ENCODE measurements at regions not wholly inside any gene's neighbourhood (a gene's known extent, or its start where the extent isn't known, plus 50 kb on each side); places are given as distances from the start of the nearest gene placed in this dataset.
"Not testable (repeated sequence)": the region's sequence is repeated elsewhere in the genome, so short reads cannot be mapped to it uniquely, and the experiment has no call there.

DNA sequence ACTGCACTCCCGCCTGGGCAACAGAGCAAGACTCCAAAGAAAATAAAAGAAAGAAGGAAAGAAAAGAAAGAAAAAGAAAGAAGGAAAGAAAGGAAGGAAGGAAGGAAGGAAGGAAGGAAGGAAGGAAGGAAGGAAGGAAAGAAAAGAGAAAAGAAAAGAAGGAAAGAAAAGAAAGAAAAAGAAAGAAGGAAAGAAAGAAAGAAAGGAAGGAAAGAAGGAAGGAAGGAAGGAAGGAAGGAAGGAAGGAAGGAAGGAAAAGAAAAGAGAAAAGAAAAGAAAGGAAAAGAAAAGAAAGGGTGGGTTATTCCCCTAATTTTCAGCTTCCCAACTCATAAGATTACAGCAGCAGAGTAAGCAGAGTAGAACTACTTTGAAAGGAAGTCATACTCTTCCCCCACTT lies 64.4 kb downstream of the TMEM200C start:
- DNase-seq (ENCODE audit: low spot score), result not testable (repeated sequence)

DNA sequence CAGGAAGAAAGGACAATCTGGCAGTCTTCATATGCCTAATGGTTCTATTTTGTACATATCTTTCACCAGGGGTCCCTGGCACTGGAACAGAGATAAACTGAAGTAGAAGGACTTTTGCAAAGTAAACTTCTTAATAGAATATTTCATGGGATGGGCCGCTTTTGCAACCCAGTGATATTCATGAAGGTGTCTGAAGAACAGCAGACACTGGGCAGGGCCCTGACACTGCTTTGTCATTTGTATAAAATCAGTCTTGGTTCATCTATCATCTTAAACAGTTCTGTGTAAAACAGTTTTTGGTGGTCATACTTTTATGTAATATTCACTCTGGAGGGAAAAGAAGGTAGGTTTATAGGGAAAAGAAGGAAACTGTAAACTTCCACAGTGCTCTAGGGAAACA lies 66.4 kb downstream of the TMEM200C start:
- DNase-seq (ENCODE audit: low spot score), result no peak

DNA sequence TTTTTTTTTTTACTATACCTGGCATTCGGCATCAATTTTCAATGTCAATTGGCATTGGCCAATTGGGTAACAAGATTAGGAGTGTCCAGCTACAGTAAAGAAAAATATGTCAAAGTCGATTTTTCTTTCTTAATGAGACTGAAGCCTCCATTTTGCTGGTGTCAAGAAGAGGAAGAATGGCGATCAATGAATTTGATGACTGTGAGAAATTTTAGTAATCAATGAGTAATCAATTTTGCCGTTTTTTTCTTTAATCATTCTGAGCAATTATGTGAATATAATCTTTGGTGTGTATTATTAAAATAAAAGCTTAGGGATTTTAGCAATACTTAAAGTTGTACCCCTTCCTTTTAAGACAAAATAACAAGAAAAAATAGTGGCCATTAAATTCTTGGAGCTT lies 69.7 kb downstream of the TMEM200C start:
- no peak for DNase-seq (ENCODE audit: low spot score)

DNA sequence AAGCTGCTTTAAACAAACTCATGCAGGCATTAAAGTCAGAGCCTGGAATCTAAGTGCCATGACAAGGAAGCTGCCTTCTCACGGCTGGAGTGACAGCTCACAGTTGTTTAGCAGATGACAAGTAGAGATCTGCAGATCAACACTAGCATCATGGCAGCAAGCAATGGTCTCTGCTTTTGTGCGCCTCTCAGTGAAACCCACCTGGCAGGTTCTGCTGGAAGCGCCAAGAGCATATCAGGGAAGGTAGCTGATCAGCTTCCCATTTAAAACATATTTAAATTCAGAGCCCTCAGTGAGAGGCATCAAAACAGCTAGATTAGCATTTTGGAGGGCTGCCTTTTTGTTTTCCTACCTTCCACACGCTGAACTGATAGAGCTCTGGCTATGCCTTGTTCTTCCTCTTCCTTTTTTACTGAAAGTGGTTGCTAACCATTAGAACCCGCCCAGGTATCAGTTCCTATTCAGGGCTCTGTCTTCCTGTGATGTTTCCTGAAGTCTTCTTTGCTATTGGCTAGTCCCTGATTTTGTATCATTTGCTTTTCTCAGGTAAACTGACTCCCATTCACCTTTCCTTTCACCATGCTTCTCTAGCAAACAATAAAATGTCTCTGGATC lies 70.8 kb downstream of the TMEM200C start:
- DNase-seq (ENCODE audit: low spot score), result no peak

DNA sequence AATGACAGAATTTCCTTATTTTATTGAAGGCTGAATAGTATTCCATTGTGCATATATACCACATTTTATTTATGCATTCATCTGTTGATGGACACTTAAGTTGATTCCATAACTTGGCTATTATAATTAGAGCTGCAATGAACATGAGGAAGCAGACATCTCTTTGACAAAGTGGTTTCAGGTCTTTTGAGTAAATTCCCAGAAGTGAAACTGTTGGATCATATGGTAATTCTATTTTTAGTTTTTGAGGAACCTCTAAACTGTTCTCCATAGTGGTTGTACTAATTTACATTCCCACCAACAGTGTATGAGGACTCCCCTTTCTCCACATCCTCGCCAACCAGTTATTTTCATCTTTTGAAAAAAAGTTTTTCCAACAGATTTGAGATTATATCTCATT lies 77.5 kb downstream of the TMEM200C start:
- no peak for DNase-seq (ENCODE audit: low spot score)

DNA sequence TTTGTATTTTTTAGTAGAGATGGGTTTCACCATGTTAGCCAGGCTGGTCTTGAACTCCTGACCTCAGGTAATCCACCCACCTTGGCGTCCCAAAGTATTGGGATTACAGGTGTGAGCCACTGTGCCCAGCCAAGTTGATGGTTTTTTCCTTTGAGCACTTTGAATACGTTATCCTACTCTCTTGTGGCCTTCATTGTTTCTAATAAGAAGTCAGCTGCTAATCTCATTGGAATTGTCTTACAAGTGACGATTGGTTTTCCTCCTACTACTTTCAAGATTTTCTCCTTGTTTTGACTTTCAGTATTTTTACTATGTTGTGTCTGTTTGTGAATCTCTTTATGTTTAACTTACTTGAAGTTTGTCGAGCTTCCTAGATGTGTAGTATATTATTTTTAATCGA lies 88.5 kb downstream of the TMEM200C start:
- DNase-seq (ENCODE audit: low spot score), result no peak

DNA sequence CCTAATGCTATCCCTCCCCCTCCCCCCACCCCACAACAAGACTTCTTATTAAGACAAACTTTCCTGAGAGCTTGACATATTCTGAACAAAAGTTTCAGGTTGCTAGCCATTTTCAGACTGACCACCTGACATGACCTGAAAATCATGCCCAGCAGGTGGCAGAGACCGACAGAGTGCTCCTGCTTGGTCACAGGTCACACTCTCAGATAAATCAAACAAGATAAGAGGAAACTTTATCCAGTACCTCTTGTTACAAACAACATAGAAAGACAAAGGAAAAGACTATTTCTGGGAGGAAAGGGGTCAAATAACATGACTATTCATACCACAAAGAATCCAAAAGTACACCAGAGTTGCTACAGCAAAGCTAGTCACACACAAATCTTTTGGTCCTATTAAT lies 107.4 kb downstream of the TMEM200C start:
- DNase-seq (ENCODE audit: low spot score), result no peak

DNA sequence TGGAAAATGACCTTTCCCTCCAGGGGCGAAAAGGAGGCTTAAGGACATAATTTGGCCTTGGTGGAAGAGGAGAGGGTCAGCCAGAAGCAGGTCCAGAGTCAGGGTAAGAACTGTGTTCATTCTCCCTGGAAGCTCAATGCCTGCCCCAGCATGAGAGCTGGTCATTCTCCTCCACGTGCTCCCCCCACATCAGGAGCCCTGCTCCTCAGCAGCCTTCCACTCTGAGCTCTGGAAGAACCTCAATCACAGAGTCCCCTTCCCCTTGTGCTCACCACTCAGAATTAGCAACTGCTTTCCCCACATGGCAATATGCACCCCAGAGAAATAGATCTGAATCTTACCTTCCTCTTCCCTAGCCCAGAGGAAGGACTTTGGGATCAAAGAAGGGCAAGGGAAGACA lies 115.4 kb downstream of the TMEM200C start:
- DNase-seq (ENCODE audit: low spot score), result no peak

DNA sequence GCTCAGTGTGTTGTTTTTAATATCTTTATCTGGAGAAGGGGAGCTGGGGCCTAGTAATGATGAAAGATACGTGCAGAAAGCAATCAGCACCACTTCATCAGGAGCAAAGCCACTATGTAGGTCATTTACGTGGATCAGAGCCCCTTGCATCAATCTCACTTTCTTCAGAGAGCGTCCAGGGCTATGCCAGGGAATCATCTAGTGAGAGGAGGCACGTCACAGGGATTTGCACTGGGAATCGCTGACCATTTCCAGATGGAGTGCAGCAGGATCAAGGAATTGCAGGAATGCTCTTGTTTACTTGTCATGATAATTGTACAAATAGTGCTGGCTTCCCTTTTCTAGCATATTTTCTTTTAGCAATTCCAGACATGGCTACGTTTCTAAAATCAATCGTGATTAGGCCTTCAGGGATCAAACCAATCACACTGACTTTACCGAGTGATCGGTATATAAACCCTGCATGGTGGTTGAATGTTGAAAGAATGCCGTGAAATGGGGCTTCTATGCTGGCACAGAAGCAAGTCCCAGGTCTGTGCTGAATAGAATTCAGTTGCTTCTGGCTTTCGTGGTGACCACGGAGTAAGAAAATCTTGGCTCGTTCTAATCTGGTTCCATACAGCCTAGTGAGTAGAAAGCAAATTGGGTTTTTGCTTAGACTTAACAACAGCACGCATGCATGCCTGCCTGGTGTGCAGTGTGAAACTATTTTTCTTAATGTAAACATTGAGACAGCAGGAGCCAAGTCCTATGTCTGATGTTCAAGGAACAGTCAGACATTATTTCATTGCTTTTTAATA lies 122.8 kb downstream of the TMEM200C start:
- DNase-seq (ENCODE audit: low spot score), result no peak

DNA sequence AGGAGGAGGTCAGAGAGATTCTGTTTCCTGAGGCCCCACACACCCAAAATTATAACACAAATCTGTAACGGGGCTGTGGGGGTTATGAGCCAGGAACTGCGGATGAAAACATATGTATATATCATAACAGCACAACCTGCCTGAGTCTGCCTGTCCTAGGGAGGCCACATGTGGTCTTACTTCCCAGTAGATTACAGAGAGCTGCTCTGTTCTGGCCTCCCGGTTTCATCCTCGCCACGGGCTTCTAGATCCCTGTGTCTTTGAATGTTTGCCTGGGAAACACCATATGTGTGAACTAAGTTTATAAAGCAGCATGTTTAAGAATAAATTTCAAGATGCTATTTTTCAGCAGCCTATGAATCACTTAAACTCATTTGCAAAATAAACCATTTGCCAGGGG lies 124.0 kb downstream of the TMEM200C start:
- no peak for DNase-seq (ENCODE audit: low spot score)

DNA sequence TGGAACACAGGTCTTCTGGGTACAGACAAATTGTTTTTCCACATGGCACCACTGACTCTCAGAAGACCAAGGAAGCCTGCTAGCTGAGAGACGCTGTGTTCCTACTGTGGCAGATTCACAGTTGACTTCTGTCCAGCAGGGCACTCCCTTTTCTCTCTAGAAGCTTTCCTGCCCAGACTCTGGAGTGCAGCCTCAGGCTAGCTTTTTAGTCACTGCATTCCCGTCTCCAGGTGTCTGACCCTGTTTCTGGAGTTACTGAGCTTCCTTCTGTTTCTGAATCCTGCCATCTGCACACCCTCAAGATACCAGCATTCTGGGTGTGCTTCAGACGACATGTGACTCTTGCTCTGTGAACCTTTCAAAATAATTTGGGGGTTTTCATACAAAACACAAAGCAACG lies 125.1 kb downstream of the TMEM200C start:
- DNase-seq (ENCODE audit: low spot score), result no peak

DNA sequence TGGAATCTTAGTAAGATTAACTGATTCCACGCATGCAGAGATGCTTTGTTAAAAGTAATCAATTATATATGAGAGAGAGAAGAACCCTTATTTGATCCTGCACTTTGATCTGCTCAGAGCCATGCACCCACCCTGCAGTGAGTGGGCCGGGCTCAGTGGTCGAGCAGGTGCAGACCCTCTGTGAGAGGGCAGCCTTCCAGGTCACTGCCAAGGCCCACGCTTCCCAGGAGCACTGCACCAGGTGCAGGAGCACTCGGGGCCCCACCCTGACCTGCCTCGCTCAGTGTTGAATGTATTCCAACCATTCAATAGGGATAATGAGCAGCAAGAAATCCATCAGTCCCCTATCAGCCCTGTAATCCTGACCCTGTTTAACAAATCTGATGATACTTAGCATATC lies 126.9 kb downstream of the TMEM200C start:
- no peak for DNase-seq (ENCODE audit: low spot score)

DNA sequence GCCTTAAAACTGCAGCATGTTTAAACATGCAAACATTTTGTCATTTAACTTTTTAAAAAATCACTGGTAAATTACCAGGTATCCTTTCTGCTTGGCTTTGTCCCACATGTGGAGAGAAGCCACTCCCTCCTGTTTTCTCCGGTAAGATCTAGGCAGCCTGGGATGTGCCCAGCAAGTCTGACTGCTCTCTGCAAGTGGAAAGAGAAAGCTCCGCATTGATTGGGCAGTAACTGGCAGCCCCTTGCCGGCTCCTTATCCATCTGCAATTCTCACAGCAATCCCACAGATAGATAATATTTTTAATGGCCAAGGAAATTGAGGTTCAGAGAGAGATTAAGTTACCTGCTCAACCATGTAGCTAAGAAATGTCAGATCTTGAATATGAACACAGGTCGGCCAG lies 136.1 kb downstream of the TMEM200C start:
- DNase-seq (ENCODE audit: low spot score), result no peak

DNA sequence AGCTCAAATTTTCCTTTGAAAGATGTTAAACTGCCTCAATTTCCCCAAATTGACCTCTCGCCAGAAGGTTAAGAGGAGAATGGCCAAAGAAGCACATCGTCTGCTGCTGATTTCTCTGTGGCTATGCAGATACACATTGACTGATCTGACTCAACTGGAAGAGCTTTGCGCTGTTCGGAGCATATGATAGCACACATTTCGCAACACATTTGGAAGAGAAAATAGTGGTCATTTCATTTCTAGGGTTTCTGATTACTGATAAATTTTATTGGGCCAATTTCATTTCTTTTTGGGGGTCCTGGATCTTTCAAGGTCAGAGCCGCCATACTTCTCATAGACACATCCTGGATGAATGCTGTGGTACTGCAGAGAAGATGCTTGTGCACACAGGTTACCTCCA lies 138.5 kb downstream of the TMEM200C start:
- DNase-seq (ENCODE audit: low spot score), result no peak

DNA sequence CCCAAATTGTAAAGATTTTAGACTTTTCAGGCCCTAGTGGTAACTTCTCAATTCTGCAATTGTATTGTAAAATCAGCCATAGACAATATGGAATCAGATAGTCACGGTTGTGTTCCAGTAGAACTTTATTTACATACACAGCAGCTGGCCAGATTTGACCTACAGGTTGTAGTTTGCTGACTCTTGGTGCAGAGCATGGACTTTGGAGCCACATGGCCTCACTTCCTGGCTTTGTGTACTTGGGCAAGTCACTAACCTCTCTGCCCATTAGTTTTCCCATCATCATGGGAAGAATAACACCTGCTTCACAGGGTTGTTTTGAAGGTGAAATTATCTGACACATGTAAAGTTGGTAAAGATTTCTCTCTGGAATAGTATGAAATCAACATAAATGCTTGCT lies 147.6 kb downstream of the TMEM200C start:
- DNase-seq (ENCODE audit: low spot score), result no peak

DNA sequence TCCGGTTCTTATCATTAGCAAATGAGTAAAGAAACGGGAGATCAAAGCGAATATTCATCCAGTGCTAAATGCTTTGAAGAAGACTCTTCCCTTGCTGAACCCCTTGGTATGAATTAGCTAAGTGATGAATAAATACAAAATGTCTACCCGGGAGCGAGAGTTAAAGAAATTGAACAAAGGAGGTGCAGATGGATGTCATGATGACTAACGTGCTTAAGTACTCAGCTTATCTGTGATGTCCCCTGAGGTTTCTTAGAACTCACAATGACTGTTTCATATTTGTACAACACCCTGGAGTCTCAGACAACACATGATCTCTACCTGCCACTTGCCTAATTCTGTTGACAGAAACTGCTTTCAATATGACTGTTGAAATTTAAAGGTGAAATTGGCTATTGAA lies 148.5 kb downstream of the TMEM200C start:
- DNase-seq (ENCODE audit: low spot score), result no peak

DNA sequence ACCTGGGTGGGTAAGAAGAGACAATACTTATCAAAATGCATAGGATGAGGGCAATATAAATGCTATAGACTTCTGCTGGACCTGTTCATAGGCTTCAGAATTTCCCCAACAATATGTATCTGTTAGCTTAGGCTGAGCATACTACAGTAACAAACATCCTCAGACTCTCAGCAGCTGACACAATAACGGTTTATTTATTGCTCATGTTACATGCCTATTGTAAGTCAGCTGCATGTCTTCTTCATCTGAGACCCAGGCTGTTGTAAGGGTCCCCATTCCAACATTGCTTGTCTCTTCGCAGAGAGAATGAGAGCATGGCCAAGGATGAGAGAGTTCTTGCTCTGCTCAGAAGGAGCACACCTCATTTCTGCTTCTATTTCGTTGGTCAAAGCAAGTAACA lies 150.7 kb downstream of the TMEM200C start:
- DNase-seq (ENCODE audit: low spot score), result no peak

DNA sequence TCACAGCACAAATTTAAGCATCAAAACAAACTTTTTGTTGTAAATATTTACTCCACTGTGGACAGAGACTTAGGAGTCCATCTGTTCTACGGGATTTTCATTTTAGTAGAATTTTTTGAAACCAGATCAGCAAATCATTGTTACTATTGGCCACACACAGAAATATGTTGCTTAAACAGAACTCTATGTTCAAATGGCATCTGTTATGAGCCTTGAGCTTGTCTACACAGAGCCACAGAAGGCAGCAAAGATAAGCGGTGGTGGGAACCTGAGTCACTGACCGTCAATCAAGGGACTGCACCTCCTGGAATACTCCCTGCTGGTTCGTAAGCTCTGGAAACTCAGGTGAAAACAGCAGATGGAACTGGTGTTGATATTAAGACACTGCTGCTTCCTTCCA lies 156.8 kb downstream of the TMEM200C start:
- DNase-seq (ENCODE audit: low spot score), result no peak

DNA sequence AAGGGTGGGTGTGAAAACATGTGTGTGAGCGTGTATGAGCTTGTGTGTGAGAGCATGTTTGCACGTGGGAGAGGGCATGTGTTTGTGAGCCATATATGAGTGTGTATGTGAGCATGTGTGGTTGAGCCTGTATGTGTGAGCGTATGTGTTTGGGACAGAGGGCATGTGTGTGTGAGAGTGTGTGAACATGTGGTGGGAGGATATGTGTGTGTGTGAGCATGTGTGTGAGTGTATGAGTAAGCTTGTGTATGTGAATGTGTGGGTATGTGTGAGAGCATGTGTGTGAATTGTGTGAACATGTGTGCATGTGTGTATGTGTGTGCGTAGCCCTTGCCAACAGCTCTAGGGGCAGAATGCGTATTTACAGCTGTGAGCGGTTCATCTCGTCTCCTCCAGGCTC lies 163.0 kb downstream of the TMEM200C start:
- DNase-seq (ENCODE audit: low spot score), result no peak

DNA sequence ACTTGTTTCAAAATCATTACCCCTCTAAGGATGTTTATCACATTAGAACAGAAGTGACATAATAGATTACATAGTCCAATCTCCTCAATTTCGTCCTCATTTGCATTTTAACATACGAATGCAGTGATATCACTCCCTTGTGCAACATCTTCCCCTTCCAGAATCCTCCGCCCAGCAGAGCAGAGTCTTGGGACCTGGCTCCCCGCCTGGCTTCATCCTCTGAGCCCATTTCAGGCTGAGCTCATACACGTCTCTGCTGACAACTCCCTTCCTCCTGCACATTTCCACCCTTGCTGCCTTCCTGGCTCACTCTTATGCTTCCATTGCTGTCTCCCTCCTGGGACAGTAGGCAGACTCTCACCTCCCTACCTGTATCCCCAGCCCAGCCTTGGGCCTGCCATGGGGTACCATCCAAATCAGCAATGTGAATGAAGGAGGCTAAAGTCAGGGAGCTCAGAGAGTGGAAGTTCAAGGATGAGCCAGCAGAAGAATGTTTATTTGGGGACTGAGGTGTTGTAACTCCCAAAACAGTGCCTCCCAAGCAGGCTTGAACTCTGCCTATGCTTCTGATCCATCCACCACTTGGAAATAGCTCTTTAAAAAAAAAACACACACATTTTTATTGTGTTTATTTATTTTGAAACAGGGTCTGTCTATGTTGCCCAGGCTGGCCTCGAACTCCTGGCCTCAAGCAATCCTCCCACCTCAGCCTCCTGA lies 165.2 kb downstream of the TMEM200C start:
- DNase-seq (ENCODE audit: low spot score), result no peak

DNA sequence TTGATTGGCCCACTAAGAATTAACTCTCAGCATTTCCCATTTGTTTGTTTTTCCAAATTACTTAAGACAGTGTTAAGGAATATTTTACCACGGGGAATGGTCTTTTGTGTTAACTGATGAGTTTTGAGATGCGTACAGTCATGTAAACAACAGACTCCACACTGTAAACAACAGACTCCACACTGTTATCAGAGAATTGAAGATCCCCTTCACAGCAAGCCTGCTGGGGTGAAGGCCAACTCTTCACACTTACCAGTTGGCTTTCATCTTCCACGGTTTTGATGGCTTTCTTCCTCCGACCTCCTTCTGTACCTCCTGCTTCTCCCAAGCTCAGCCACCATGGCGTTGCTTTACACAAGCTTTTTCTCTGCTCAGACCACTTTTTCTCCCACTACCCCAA lies 166.8 kb downstream of the TMEM200C start:
- no peak for DNase-seq (ENCODE audit: low spot score)

DNA sequence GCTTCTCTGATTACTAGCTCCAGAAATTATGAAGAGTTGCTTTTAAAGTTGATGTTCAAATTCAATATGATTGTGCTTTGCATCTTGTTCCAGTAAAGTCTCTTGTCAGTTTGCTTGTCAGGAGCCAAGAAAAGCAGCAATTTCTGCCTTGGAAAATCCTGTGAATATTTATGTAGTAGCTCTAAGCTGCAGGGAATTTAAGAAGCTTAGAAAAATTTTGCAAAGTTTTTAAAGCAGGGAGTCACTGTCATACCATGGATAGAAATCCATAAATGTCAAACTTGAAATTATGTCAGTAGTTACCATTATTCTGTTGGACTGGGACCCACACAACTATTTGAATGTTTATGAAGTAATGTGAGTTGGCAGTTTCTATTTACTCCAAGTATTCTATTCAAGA lies 169.3 kb downstream of the TMEM200C start:
- DNase-seq (ENCODE audit: low spot score), result no peak

DNA sequence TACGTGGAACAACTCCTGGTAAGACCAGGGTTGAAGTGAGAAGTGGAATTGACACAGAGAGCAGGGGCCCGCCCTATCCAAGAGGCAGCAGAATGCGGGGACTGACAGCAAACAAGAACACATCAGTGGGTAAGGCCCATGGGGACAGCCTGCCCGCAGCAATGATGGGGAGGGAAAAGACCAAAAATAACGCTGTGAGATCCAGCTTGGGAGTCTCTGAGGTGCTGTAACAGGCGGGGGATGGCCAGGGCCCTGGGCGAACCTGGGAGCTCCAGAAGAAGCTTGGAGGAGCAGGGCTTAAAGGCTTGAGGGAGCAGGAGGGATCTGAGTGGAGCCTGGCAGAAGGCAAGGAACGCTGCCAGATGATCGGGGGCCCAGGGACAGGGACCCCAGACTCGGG lies 173.4 kb downstream of the TMEM200C start:
- DNase-seq (ENCODE audit: low spot score), result no peak

Measured in H4 (cell line).